Smooth muscle cell (in vitro differentiated cells): ENCODE measurements at regions not wholly inside any gene's neighbourhood (a gene's known extent, or its start where the extent isn't known, plus 50 kb on each side); places are given as distances from the start of the nearest gene placed in this dataset.

Experiments used
- DNase-seq: peaks from one replicate; lab custom pipeline; 2025; ENCODE audit not compliant: unreplicated experiment; lab: John Stamatoyannopoulos, UW
- H2AFZ ChIP-seq: fragments of 200-600 bp; sonication (generic); 2 replicates; pipeline ENCODE4 v1.6.0; 2016; ENCODE audit warnings: antibody characterized with exemption, low read depth, mild to moderate bottlenecking
- H3F3A ChIP-seq: fragments of 200-600 bp; sonication (generic); 2 replicates; pipeline ENCODE4 v1.6.0; 2017; ENCODE audit warnings: antibody characterized with exemption, low read depth
- H3K27ac ChIP-seq: fragments of 200-600 bp; sonication (generic); 2 replicates; pipeline ENCODE4 v1.5.1; 2016; ENCODE audit warnings: low read depth, mild to moderate bottlenecking
- H3K27me3 ChIP-seq: fragments of 200-600 bp; sonication (generic); 2 replicates; pipeline ENCODE4 v1.6.1; 2016; ENCODE audit warnings: low read depth, mild to moderate bottlenecking
- H3K36me3 ChIP-seq: fragments of 200-600 bp; sonication (generic); 2 replicates; pipeline ENCODE4 v1.5.1; 2016; ENCODE audit warnings: low read depth
- H3K4me1 ChIP-seq: fragments of 200-600 bp; sonication (generic); 2 replicates; pipeline ENCODE4 v1.5.1; 2016; ENCODE audit warnings: low read depth
- H3K4me2 ChIP-seq: fragments of 200-600 bp; sonication (generic); 2 replicates; pipeline ENCODE4 v1.6.0; 2016; ENCODE audit warnings: mild to moderate bottlenecking
- H3K4me3 ChIP-seq: fragments of 200-600 bp; sonication (generic); 2 replicates; pipeline ENCODE4 v1.5.1; 2016; ENCODE audit warnings: mild to moderate bottlenecking
- H3K79me2 ChIP-seq: fragments of 200-600 bp; sonication (generic); 2 replicates; pipeline ENCODE4 v1.6.0; 2016; ENCODE audit warnings: low read depth, mild to moderate bottlenecking
- H3K9ac ChIP-seq: fragments of 200-600 bp; sonication (generic); 2 replicates; pipeline ENCODE4 v1.6.0; 2016; ENCODE audit warnings: low read depth
- H3K9me3 ChIP-seq: fragments of 200-600 bp; sonication (generic); replicated peaks from 2 replicates; pipeline ENCODE4 v1.5.1; 2016; ENCODE audit warnings: low read depth
- H4K20me1 ChIP-seq: fragments of 200-600 bp; sonication (generic); 2 replicates; pipeline ENCODE4 v1.6.0; 2016; ENCODE audit warnings: low read depth
- CTCF ChIP-seq: fragments of 200-600 bp; sonication (generic); IDR thresholded peaks from 2 replicates; pipeline ENCODE4 v1.5.1; 2017; ENCODE audit warnings: borderline replicate concordance, mild to moderate bottlenecking, antibody characterized with exemption; ENCODE audit not compliant: insufficient read depth, poor library complexity, severe bottlenecking
- WGBS: methylation state at CpG from one replicate; pipeline ENCODE4 v1.1.7; 2016; ENCODE audit warnings: low lambda C conversion rate; 5-methylcytosine and 5-hydroxymethylcytosine counted together

GRCh38 chr2:147181351-147182029 is 663.3 kb upstream of the ACVR2A start:
- H3K4me1 ChIP-seq = no peaks in the 10 kb centered on the region
- no peaks in the 10 kb centered on the region for H3F3A ChIP-seq
- no peaks in the 10 kb centered on the region for H4K20me1 ChIP-seq
- H3K27ac ChIP-seq = no peak overlapping the region
- H3K4me3 ChIP-seq = no peak overlapping the region
- H3K4me2 ChIP-seq = no peak overlapping the region
- TF ChIP-seq CTCF = no peak
- WGBS = 91% methylated on average over 2 of the region's 2 CpGs
- H3K9me3 ChIP-seq = no peaks in the 10 kb centered on the region
- H3K27me3 ChIP-seq = no peaks in the 10 kb centered on the region
- H3K36me3 ChIP-seq = no peaks in the 10 kb centered on the region
- no peak for DNase-seq
- no peak overlapping the region for H3K9ac ChIP-seq
- H2AFZ ChIP-seq = no peak overlapping the region
- no peaks in the 10 kb centered on the region for H3K79me2 ChIP-seq

- H3K4me3 ChIP-seq = no peak overlapping the region
- 89% methylated on average over 1 of the region's 1 CpG for WGBS
- no peak overlapping the region for H3K27ac ChIP-seq
- H3K36me3 ChIP-seq = no peaks in the 10 kb centered on the region
- H3K27me3 ChIP-seq = no peaks in the 10 kb centered on the region
- no peak overlapping the region for H2AFZ ChIP-seq
- no peaks in the 10 kb centered on the region for H4K20me1 ChIP-seq
- H3K9me3 ChIP-seq = no peaks in the 10 kb centered on the region
- no peaks in the 10 kb centered on the region for H3K79me2 ChIP-seq
- no peaks in the 10 kb centered on the region for H3K4me1 ChIP-seq
- no peak overlapping the region for H3K9ac ChIP-seq
- DNase-seq = no peak
- no peak overlapping the region for H3K4me2 ChIP-seq
- no peaks in the 10 kb centered on the region for H3F3A ChIP-seq
- no peak for TF ChIP-seq CTCF
Observed at GRCh38 chr2:147177071-147177857, 667.6 kb upstream of the ACVR2A start.

GRCh38 chr2:147174824-147175254 is 670.0 kb upstream of the ACVR2A start:
- Histone ChIP-seq H3K9me3 (no peaks in the 10 kb centered on the region), H3K36me3 (no peaks in the 10 kb centered on the region), H3K9ac (no peak overlapping the region), H3K27me3 (no peaks in the 10 kb centered on the region), H3F3A (no peaks in the 10 kb centered on the region), H3K4me1 (no peaks in the 10 kb centered on the region), H3K4me2 (no peak overlapping the region), H3K79me2 (no peaks in the 10 kb centered on the region), H3K27ac (no peak overlapping the region), H3K4me3 (no peak overlapping the region), H4K20me1 (no peaks in the 10 kb centered on the region), H2AFZ (no peak overlapping the region)
- TF ChIP-seq CTCF = no peak
- 64% methylated on average over 2 of the region's 2 CpGs for WGBS
- no peak for DNase-seq
